HFFc6 (cell line): ENCODE measurements at regions not wholly inside any gene's neighbourhood (a gene's known extent, or its start where the extent isn't known, plus 50 kb on each side); places are given as distances from the start of the nearest gene placed in this dataset.
"Not testable (repeated sequence)": the region's sequence is repeated elsewhere in the genome, so short reads cannot be mapped to it uniquely, and the experiment has no call there.

ENCODE experiments used
- DNase-seq: peaks from one replicate; pipeline ENCODE4 v3.0.0-alpha.2; 2018
- H3K27ac Mint-ChIP-seq: 2 replicates; pipeline ENCODE4 v1.8.0; 2020; ENCODE audit warnings: mild to moderate bottlenecking, mixed read lengths
- H3K27me3 Mint-ChIP-seq: 2 replicates; pipeline ENCODE4 v1.8.0; 2021; ENCODE audit warnings: mild to moderate bottlenecking, moderate library complexity, mixed read lengths; ENCODE audit not compliant: insufficient read depth
- H3K36me3 Mint-ChIP-seq: 2 replicates; pipeline ENCODE4 v1.8.0; 2021; ENCODE audit warnings: low read depth, mixed read lengths
- H3K4me1 Mint-ChIP-seq: 2 replicates; pipeline ENCODE4 v1.8.0; 2020; ENCODE audit warnings: low read depth, mixed read lengths
- H3K4me3 Mint-ChIP-seq: 2 replicates; pipeline ENCODE4 v1.8.0; 2020; ENCODE audit warnings: mild to moderate bottlenecking, moderate library complexity, mixed read lengths
- H3K9me3 Mint-ChIP-seq: 2 replicates; pipeline ENCODE4 v1.8.0; 2020; ENCODE audit warnings: mild to moderate bottlenecking, mixed read lengths
- CTCF ChIP-seq: fragments of 200-600 bp; sonication (generic); IDR thresholded peaks from 2 replicates; pipeline ENCODE4 v1.5.0; 2021; ENCODE audit warnings: antibody characterized with exemption, mild to moderate bottlenecking

DNA sequence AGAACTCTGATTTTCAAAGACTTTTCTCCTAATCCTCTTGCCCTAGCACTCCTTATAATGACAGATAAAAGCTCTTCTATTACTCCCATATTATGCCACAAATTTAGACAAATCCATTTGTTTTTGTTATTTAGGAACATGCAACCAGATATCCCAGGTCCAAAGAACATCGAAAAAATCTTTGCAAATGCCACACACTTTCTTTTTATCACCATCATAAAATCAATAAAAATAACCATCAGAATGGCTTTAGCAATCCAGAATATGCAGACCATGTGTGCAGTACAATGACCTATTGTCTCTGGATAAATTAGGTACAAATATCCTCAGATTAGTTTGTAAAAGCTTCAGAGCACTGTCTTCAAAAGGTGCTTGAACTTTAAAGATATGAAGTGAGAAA is 376.2 kb upstream of the TCF4 start:
- no peaks in the 10 kb centered on the region for H3K9me3 Mint-ChIP-seq
- H3K4me1 Mint-ChIP-seq = peaks cover 39% of the 10 kb centered on the region
- H3K36me3 Mint-ChIP-seq = no peaks in the 10 kb centered on the region
- no peak overlapping the region for H3K4me3 Mint-ChIP-seq
- no peak for DNase-seq
- no peak overlapping the region for H3K27ac Mint-ChIP-seq
- no peaks in the 10 kb centered on the region; the same call in 1 of the 2 replicates for H3K27me3 Mint-ChIP-seq
- TF ChIP-seq CTCF = no peak

GRCh38 chr18:55953326-55953725 is 365.3 kb upstream of the TCF4 start:
- Mint-ChIP-seq H3K27ac (no peak overlapping the region), H3K27me3 (no peaks in the 10 kb centered on the region), H3K4me1 (peaks cover 9% of the 10 kb centered on the region), H3K36me3 (0 out of 2 replicates have a peak, but pooled peaks cover 6% of the 10 kb centered on the region), H3K4me3 (no peak overlapping the region), H3K9me3 (no peaks in the 10 kb centered on the region)
- no peak for DNase-seq
- TF ChIP-seq CTCF = no peak

- not testable (repeated sequence) for H3K4me1 Mint-ChIP-seq, H3K27ac Mint-ChIP-seq, H3K27me3 Mint-ChIP-seq, H3K9me3 Mint-ChIP-seq, DNase-seq, H3K4me3 Mint-ChIP-seq, H3K36me3 Mint-ChIP-seq
These were observed 363.7 kb upstream of the TCF4 start for GRCh38 chr18:55951738-55952137.

- H3K36me3 Mint-ChIP-seq = no peaks in the 10 kb centered on the region
- DNase-seq = no peak
- H3K9me3 Mint-ChIP-seq = no peaks in the 10 kb centered on the region
These were observed 362.6 kb upstream of the TCF4 start for GRCh38 chr18:55950379-55951166.

DNA sequence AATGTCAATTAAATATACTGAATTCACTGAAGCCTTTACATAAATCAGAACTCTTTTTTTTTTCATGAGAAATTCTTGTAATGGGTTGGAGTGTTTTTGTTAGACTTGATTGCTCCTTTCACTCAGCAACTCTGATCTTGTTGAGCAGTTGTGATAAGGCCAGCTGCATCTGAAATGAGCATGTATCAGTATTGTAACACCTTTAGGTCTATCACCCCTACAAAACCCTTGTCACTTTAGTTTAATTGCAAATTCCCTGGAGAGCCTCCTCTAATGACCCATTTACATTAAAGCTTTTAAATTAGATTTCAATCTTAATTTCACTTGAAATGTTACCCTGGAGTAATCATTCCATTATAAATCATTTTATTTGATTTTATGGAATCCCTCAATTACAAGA is 346.8 kb upstream of the TCF4 start:
- Mint-ChIP-seq H3K4me1 (no peaks in the 10 kb centered on the region), H3K27me3 (no peaks in the 10 kb centered on the region), H3K4me3 (no peak overlapping the region), H3K27ac (no peak overlapping the region), H3K9me3 (peaks cover 18% of the 10 kb centered on the region), H3K36me3 (peaks cover 22% of the 10 kb centered on the region)
- DNase-seq = no peak
- no peak for TF ChIP-seq CTCF

More at GRCh38 chr18:55950379-55951166, 362.6 kb upstream of the TCF4 start:
- no peak for TF ChIP-seq CTCF
- Mint-ChIP-seq H3K27ac (no peak overlapping the region), H3K4me1 (no peaks in the 10 kb centered on the region), H3K27me3 (no peaks in the 10 kb centered on the region), H3K4me3 (no peak overlapping the region)

DNA sequence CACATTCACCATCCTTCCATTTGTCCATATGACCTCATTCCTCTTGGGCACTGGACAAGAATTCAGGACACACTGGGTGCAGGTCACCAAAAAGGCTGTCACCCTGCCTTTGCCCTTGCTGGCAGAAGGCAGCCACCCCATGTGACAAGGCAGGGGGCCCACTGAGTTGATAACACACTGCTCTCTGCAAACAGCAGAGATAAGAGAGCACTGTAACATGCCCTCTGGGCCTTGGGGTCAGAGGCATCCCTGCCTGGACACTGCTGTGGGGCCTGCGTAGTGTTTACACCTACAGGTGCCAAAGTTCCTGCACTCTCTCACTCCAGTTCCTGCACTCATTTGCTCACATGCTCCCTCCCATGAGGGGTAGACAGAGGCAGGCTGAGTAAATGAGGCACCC is 344.7 kb upstream of the TCF4 start:
- Mint-ChIP-seq H3K4me3 (no peak overlapping the region), H3K36me3 (peaks cover 20% of the 10 kb centered on the region)
- TF ChIP-seq CTCF = no peak

More for the DNA sequence above, 344.7 kb upstream of the TCF4 start:
- Mint-ChIP-seq H3K9me3 (peaks cover 10% of the 10 kb centered on the region), H3K4me1 (peaks cover 9% of the 10 kb centered on the region), H3K27me3 (no peaks in the 10 kb centered on the region), H3K27ac (no peak overlapping the region)
- DNase-seq = no peak
